ENCODE measurements at regions not wholly inside any gene's neighbourhood (a gene's known extent, or its start where the extent isn't known, plus 50 kb on each side); places are given as distances from the start of the nearest gene placed in this dataset.

- Mint-ChIP-seq H3K9me3 (no peaks in the 10 kb centered on the region), H3K36me3 (ENCODE audit: low read depth) (no peaks in the 10 kb centered on the region), H3K4me3 (no peak overlapping the region), H3K4me1 (peaks cover 15% of the 10 kb centered on the region), H3K27ac (no peak overlapping the region), H3K27me3 (ENCODE audit: insufficient read depth, low read depth, poor library complexity) (peaks cover 3% of the 10 kb centered on the region)
- ATAC-seq (no peak), DNase-seq (ENCODE audit: low spot score) (no peak)
- Histone ChIP-seq H3F3A (replicated peaks; ENCODE audit: low read depth) (no peaks in the 10 kb centered on the region), H3K4me2 (no peak overlapping the region), H3K4me3 (no peak overlapping the region), H3K27me3 (ENCODE audit: insufficient read depth) (no peaks in the 10 kb centered on the region), H3K79me2 (replicated peaks; ENCODE audit: insufficient read depth) (no peaks in the 10 kb centered on the region), H3K4me1 (ENCODE audit: insufficient read depth) (peaks cover 14% of the 10 kb centered on the region; the same call in 1 of the 2 replicates), H3K27ac (ENCODE audit: low read depth) (no peak overlapping the region), H3K9me2 (ENCODE audit: insufficient read depth) (no peaks in the 10 kb centered on the region), H3K36me3 (ENCODE audit: insufficient read depth) (no peaks in the 10 kb centered on the region), H2AFZ (no peak overlapping the region), H4K20me1 (replicated peaks; ENCODE audit: insufficient read depth) (no peaks in the 10 kb centered on the region)
- TF ChIP-seq EZH2phosphoT487 (IDR thresholded peaks at IDR 0.05; ENCODE audit: unreplicated experiment): no peak
- no peak for TF ChIP-seq STAT1 (IDR thresholded peaks at IDR 0.05; ENCODE audit: unreplicated experiment)
- no peak for TF ChIP-seq ZNF462 (CRISPR knock-in tag; IDR thresholded peaks at IDR 0.05)
- no peak for TF ChIP-seq POLR2AphosphoS5 (IDR thresholded peaks at IDR 0.05; ENCODE audit: low read depth)
- no peak for TF ChIP-seq EZH2 (IDR thresholded peaks at IDR 0.05; ENCODE audit: low read depth, unreplicated experiment)
- TF ChIP-seq JUNB (IDR thresholded peaks at IDR 0.05; ENCODE audit: unreplicated experiment): no peak
- no peak for TF ChIP-seq REST (IDR thresholded peaks at IDR 0.05; ENCODE audit: unreplicated experiment)
- no peak for TF ChIP-seq CTCF (conservative IDR thresholded peaks at IDR 0.05; ENCODE audit: low read depth in 2 of 2)
- TF ChIP-seq ETS1 (IDR thresholded peaks at IDR 0.05): no peak
- TF ChIP-seq ZNF331 (CRISPR knock-in tag; IDR thresholded peaks at IDR 0.05; ENCODE audit: low read depth): no peak
- no peak for TF ChIP-seq ZNF114 (CRISPR knock-in tag; IDR thresholded peaks at IDR 0.05)
- no peak for TF ChIP-seq NANOG (IDR thresholded peaks at IDR 0.05; ENCODE audit: borderline replicate concordance)
- no peak for TF ChIP-seq CREB1 (CRISPR knock-in tag; IDR thresholded peaks at IDR 0.05; ENCODE audit: low read depth)
Measured at GRCh38 chr5:92556747-92557146, 1024.3 kb downstream of the NR2F1-AS1 start.

Data from GM23338 (cell line).